ENCODE measurements at regions not wholly inside any gene's neighbourhood (a gene's known extent, or its start where the extent isn't known, plus 50 kb on each side); places are given as distances from the start of the nearest gene placed in this dataset.

GRCh38 chr4:91963486-91963885 is 340.3 kb upstream of the GRID2 start:
- H3K9me3 ChIP-seq: no peaks in the 10 kb centered on the region
- H3K4me3 ChIP-seq: no peak overlapping the region
- H3K27me3 ChIP-seq: no peaks in the 10 kb centered on the region
- no peak for ATAC-seq (ENCODE audit: low FRiP score in 2 of 2)
- no peaks in the 10 kb centered on the region for H3K36me3 ChIP-seq
- TF ChIP-seq POLR2A (IDR thresholded peaks at IDR 0.05): no peak
- no peak for TF ChIP-seq EP300 (IDR thresholded peaks at IDR 0.05)
- no peak for TF ChIP-seq POLR2AphosphoS5 (IDR thresholded peaks at IDR 0.05)
- no peak for TF ChIP-seq CTCF (IDR thresholded peaks at IDR 0.05)
- no peaks in the 10 kb centered on the region for H3K4me1 ChIP-seq
- WGBS, 2 donors: 41 to 46% methylated on average over 3 of the region's 3 CpGs
- no peak overlapping the region for H3K27ac ChIP-seq
- no peak for DNase-seq

GRCh38 chr4:91965166-91965565 is 338.6 kb upstream of the GRID2 start:
- no peaks in the 10 kb centered on the region for H3K9me3 ChIP-seq
- DNase-seq: no peak
- no peak overlapping the region for H3K27ac ChIP-seq
- H3K36me3 ChIP-seq: no peaks in the 10 kb centered on the region
- H3K4me1 ChIP-seq: no peaks in the 10 kb centered on the region
- H3K4me3 ChIP-seq: no peak overlapping the region
- H3K27me3 ChIP-seq: no peaks in the 10 kb centered on the region
- TF ChIP-seq POLR2A (IDR thresholded peaks at IDR 0.05) (no peak), CTCF (IDR thresholded peaks at IDR 0.05) (no peak), EP300 (IDR thresholded peaks at IDR 0.05) (no peak), POLR2AphosphoS5 (IDR thresholded peaks at IDR 0.05) (no peak)
- no peak for ATAC-seq (ENCODE audit: low FRiP score in 2 of 2)

- no peak for ATAC-seq (ENCODE audit: low FRiP score in 2 of 2)
- Histone ChIP-seq H3K27me3 (no peaks in the 10 kb centered on the region), H3K9me3 (no peaks in the 10 kb centered on the region), H3K4me3 (no peak overlapping the region), H3K27ac (no peak overlapping the region), H3K36me3 (no peaks in the 10 kb centered on the region), H3K4me1 (no peaks in the 10 kb centered on the region)
- DNase-seq: no peak
- WGBS, 2 donors: 85 to 90% methylated on average over 1 of the region's 1 CpG
- TF ChIP-seq POLR2AphosphoS5 (IDR thresholded peaks at IDR 0.05) (no peak), EP300 (IDR thresholded peaks at IDR 0.05) (no peak), POLR2A (IDR thresholded peaks at IDR 0.05) (no peak), CTCF (IDR thresholded peaks at IDR 0.05) (no peak)
These were observed 330.1 kb upstream of the GRID2 start for GRCh38 chr4:91973479-91974153.

GRCh38 chr4:91984466-91984865 is 319.3 kb upstream of the GRID2 start:
- Histone ChIP-seq H3K27ac (no peak overlapping the region), H3K36me3 (no peaks in the 10 kb centered on the region), H3K4me1 (no peaks in the 10 kb centered on the region), H3K27me3 (no peaks in the 10 kb centered on the region), H3K9me3 (no peaks in the 10 kb centered on the region), H3K4me3 (no peak overlapping the region)
- ATAC-seq (ENCODE audit: low FRiP score in 2 of 2) (no peak), DNase-seq (no peak)
- WGBS, 2 donors: 83 to 88% methylated on average over 5 of the region's 5 CpGs
- TF ChIP-seq POLR2A (IDR thresholded peaks at IDR 0.05): no peak

GRCh38 chr4:91989914-91990313 is 313.9 kb upstream of the GRID2 start:
- Histone ChIP-seq H3K27ac (no peak overlapping the region), H3K4me1 (no peaks in the 10 kb centered on the region), H3K4me3 (no peak overlapping the region), H3K36me3 (no peaks in the 10 kb centered on the region), H3K27me3 (no peaks in the 10 kb centered on the region), H3K9me3 (no peaks in the 10 kb centered on the region)
- DNase-seq: no peak
- ATAC-seq (ENCODE audit: low FRiP score in 2 of 2): no peak
- TF ChIP-seq EP300 (IDR thresholded peaks at IDR 0.05): no peak
- no peak for TF ChIP-seq CTCF (IDR thresholded peaks at IDR 0.05)
- TF ChIP-seq POLR2AphosphoS5 (IDR thresholded peaks at IDR 0.05): no peak
- no peak for TF ChIP-seq POLR2A (IDR thresholded peaks at IDR 0.05)
- WGBS, 2 donors: 19 to 58% methylated on average over 2 of the region's 2 CpGs
